Hepatocyte (in vitro differentiated cells): ENCODE measurements at regions not wholly inside any gene's neighbourhood (a gene's known extent, or its start where the extent isn't known, plus 50 kb on each side); places are given as distances from the start of the nearest gene placed in this dataset.

Experiments
- EZH2 ChIP-seq: fragments of 200-600 bp; sonication (generic); IDR thresholded peaks from 2 replicates; pipeline ENCODE4 v1.6.1; 2016; ENCODE audit warnings: antibody characterized with exemption, mild to moderate bottlenecking, borderline replicate concordance
- EZH2phosphoT487 ChIP-seq: fragments of 200-600 bp; sonication (generic); IDR thresholded peaks from one replicate; pipeline ENCODE4 v1.6.1; 2018; ENCODE audit warnings: antibody characterized with exemption, mild to moderate bottlenecking, low read depth, moderate library complexity; ENCODE audit not compliant: unreplicated experiment, severe bottlenecking
- TF ChIP-seq, protein P1 (sequence below): fragments of 200-600 bp; sonication (generic); IDR thresholded peaks from 2 replicates; pipeline ENCODE4 v1.5.1; 2016; ENCODE audit warnings: antibody characterized with exemption, mild to moderate bottlenecking; ENCODE audit not compliant: poor library complexity

DNA sequence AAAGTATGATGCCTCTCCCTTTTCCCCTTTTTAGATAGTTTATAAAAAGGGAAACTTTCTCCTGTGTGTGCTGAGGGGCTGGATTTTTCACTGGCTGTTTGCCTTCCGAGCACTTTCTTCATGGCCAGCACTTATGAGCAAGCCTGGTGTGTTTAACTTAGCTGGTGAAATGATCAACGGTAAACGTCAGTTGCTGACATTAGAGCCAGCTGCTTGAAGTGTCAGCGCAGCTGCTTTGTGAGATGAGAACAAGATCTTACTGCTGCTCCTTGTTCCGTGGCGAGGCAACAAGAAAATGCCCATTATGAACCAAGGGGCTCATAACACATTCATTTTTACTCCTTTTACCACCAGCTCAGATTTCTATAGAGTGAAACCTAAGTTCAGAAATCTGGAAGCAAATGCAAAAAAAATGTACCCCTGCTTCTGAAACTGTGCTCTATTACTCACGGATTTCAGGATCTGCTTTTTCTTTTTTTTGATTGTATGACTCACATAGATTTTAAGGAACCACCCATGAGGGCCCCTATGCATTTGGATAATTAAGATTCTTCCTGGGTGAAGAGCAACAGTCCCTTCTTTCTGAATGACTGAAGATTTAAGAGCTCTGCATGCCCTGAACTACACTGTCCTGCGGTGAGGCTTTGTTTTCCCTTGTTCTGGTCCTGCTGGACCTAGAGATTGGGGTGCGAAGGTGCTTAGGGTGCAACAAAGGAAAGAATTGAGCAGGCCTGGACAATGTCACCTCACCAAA is 74.3 kb upstream of the CPM start:
- TF ChIP-seq, protein P1, sequence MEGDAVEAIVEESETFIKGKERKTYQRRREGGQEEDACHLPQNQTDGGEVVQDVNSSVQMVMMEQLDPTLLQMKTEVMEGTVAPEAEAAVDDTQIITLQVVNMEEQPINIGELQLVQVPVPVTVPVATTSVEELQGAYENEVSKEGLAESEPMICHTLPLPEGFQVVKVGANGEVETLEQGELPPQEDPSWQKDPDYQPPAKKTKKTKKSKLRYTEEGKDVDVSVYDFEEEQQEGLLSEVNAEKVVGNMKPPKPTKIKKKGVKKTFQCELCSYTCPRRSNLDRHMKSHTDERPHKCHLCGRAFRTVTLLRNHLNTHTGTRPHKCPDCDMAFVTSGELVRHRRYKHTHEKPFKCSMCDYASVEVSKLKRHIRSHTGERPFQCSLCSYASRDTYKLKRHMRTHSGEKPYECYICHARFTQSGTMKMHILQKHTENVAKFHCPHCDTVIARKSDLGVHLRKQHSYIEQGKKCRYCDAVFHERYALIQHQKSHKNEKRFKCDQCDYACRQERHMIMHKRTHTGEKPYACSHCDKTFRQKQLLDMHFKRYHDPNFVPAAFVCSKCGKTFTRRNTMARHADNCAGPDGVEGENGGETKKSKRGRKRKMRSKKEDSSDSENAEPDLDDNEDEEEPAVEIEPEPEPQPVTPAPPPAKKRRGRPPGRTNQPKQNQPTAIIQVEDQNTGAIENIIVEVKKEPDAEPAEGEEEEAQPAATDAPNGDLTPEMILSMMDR: no peak
- TF ChIP-seq EZH2 (no peak), EZH2phosphoT487 (no peak)
